IgD-negative memory B cell (primary cell): ENCODE measurements at regions not wholly inside any gene's neighbourhood (a gene's known extent, or its start where the extent isn't known, plus 50 kb on each side); places are given as distances from the start of the nearest gene placed in this dataset.

Experiments used
- H3K27ac Mint-ChIP-seq, 3 donors: one replicate each; pipeline ENCODE4 v1.8.0; 2020 to 2022; ENCODE audit warnings: mild to moderate bottlenecking in 3 of 3, mixed read lengths in 3 of 3, moderate library complexity in 1 of 3
- H3K27me3 Mint-ChIP-seq: one replicate; pipeline ENCODE4 v1.8.0; 2021; ENCODE audit warnings: mixed read lengths
- H3K36me3 Mint-ChIP-seq: one replicate; pipeline ENCODE4 v1.8.0; 2020; ENCODE audit warnings: mild to moderate bottlenecking, mixed read lengths
- H3K4me1 Mint-ChIP-seq, 3 donors: one replicate each; pipeline ENCODE4 v1.8.0; 2020 to 2022; ENCODE audit warnings: mixed read lengths in 3 of 3, mild to moderate bottlenecking in 1 of 3
- H3K4me3 Mint-ChIP-seq, 4 donors: one replicate each; pipeline ENCODE4 v1.8.0; 2020 to 2022; ENCODE audit warnings: mild to moderate bottlenecking in 4 of 4, mixed read lengths in 4 of 4, moderate library complexity in 3 of 4
- H3K9me3 Mint-ChIP-seq, 3 donors: one replicate each; pipeline ENCODE4 v1.8.0; 2020 to 2021; ENCODE audit warnings: mixed read lengths in 3 of 3, mild to moderate bottlenecking in 1 of 3

- Mint-ChIP-seq H3K27me3 (no peaks in the 10 kb centered on the region), H3K4me3 (no peak overlapping the region), H3K4me1 (no peaks in the 10 kb centered on the region), H3K9me3 (peaks cover 9 to 29% (median 14%) of the 10 kb centered on the region in 3 donors), H3K27ac (peak overlapping the region in 1 of 3 donors; percentile 21), H3K36me3 (peaks cover 2% of the 10 kb centered on the region)
These were observed 168.8 kb downstream of the CXCL12 start for GRCh38 chr10:44216073-44216472.

- no peak overlapping the region for H3K4me3 Mint-ChIP-seq
These were observed 175.1 kb downstream of the CXCL12 start for GRCh38 chr10:44209811-44210210.

GRCh38 chr10:44207160-44207559 lies 177.7 kb downstream of the CXCL12 start:
- Mint-ChIP-seq H3K9me3 (peaks cover 0 to 4% (median 3%) of the 10 kb centered on the region in 3 donors), H3K36me3 (no peaks in the 10 kb centered on the region), H3K27me3 (peaks cover 2% of the 10 kb centered on the region), H3K27ac (no peak overlapping the region), H3K4me1 (no peaks in the 10 kb centered on the region), H3K4me3 (no peak overlapping the region)

More at GRCh38 chr10:44209811-44210210, 175.1 kb downstream of the CXCL12 start:
- H3K4me1 Mint-ChIP-seq, result no peaks in the 10 kb centered on the region
- peaks cover 2% of the 10 kb centered on the region for H3K36me3 Mint-ChIP-seq
- no peak overlapping the region for H3K27ac Mint-ChIP-seq
- H3K9me3 Mint-ChIP-seq, result peaks cover 5 to 12% (median 7%) of the 10 kb centered on the region in 3 donors
- H3K27me3 Mint-ChIP-seq, result peaks cover 2% of the 10 kb centered on the region

- Mint-ChIP-seq H3K27ac (peak overlapping the region in 1 of 3 donors; percentile 27), H3K4me3 (no peak overlapping the region), H3K9me3 (peaks cover 0 to 4% (median 4%) of the 10 kb centered on the region in 3 donors), H3K4me1 (no peaks in the 10 kb centered on the region), H3K27me3 (peaks cover 2% of the 10 kb centered on the region), H3K36me3 (no peaks in the 10 kb centered on the region)
These were observed 178.6 kb downstream of the CXCL12 start for GRCh38 chr10:44206127-44206818.

- H3K9me3 Mint-ChIP-seq, result peaks cover 0 to 4% (median 4%) of the 10 kb centered on the region in 3 donors
- H3K4me3 Mint-ChIP-seq, result no peak overlapping the region
- H3K36me3 Mint-ChIP-seq, result no peaks in the 10 kb centered on the region
- H3K4me1 Mint-ChIP-seq, result no peaks in the 10 kb centered on the region
- peaks cover 2% of the 10 kb centered on the region for H3K27me3 Mint-ChIP-seq
- no peak overlapping the region for H3K27ac Mint-ChIP-seq
These were observed 179.8 kb downstream of the CXCL12 start for GRCh38 chr10:44205067-44205466.

GRCh38 chr10:44203535-44203934 lies 181.4 kb downstream of the CXCL12 start:
- Mint-ChIP-seq H3K27ac (no peak overlapping the region), H3K4me3 (no peak overlapping the region), H3K27me3 (no peaks in the 10 kb centered on the region), H3K36me3 (no peaks in the 10 kb centered on the region), H3K4me1 (no peaks in the 10 kb centered on the region), H3K9me3 (peaks cover 0 to 4% (median 4%) of the 10 kb centered on the region in 3 donors)

- Mint-ChIP-seq H3K9me3 (peaks cover 0 to 4% (median 4%) of the 10 kb centered on the region in 3 donors), H3K27me3 (no peaks in the 10 kb centered on the region), H3K4me3 (no peak overlapping the region), H3K36me3 (no peaks in the 10 kb centered on the region), H3K4me1 (no peaks in the 10 kb centered on the region), H3K27ac (no peak overlapping the region)
These were observed 181.9 kb downstream of the CXCL12 start for GRCh38 chr10:44202952-44203351.

- Mint-ChIP-seq H3K4me1 (no peaks in the 10 kb centered on the region), H3K9me3 (peaks cover 0 to 5% (median 4%) of the 10 kb centered on the region in 3 donors), H3K27ac (no peak overlapping the region), H3K36me3 (no peaks in the 10 kb centered on the region), H3K27me3 (no peaks in the 10 kb centered on the region), H3K4me3 (no peak overlapping the region)
These were observed 183.2 kb downstream of the CXCL12 start for GRCh38 chr10:44201656-44202055.

- H3K4me3 Mint-ChIP-seq, result no peak overlapping the region
- H3K9me3 Mint-ChIP-seq, result peaks cover 0 to 6% (median 4%) of the 10 kb centered on the region in 3 donors
- H3K27ac Mint-ChIP-seq, result no peak overlapping the region
- no peaks in the 10 kb centered on the region for H3K36me3 Mint-ChIP-seq
- no peaks in the 10 kb centered on the region for H3K4me1 Mint-ChIP-seq
- no peaks in the 10 kb centered on the region for H3K27me3 Mint-ChIP-seq
These were observed 183.9 kb downstream of the CXCL12 start for GRCh38 chr10:44201011-44201410.

- Mint-ChIP-seq H3K4me1 (no peaks in the 10 kb centered on the region), H3K36me3 (no peaks in the 10 kb centered on the region), H3K27ac (no peak overlapping the region), H3K27me3 (no peaks in the 10 kb centered on the region), H3K4me3 (no peak overlapping the region), H3K9me3 (peaks cover 0 to 4% (median 4%) of the 10 kb centered on the region in 3 donors)
These were observed 184.8 kb downstream of the CXCL12 start for GRCh38 chr10:44199991-44200655.

- Mint-ChIP-seq H3K4me1 (no peaks in the 10 kb centered on the region), H3K36me3 (no peaks in the 10 kb centered on the region), H3K4me3 (no peak overlapping the region), H3K27me3 (no peaks in the 10 kb centered on the region), H3K27ac (no peak overlapping the region), H3K9me3 (peaks cover 0 to 4% (median 3%) of the 10 kb centered on the region in 3 donors)
These were observed 185.6 kb downstream of the CXCL12 start for GRCh38 chr10:44199267-44199666.

- Mint-ChIP-seq H3K27me3 (no peaks in the 10 kb centered on the region), H3K27ac (no peak overlapping the region), H3K36me3 (no peaks in the 10 kb centered on the region), H3K4me1 (no peaks in the 10 kb centered on the region), H3K4me3 (no peak overlapping the region), H3K9me3 (peaks cover 0 to 4% (median 3%) of the 10 kb centered on the region in 3 donors)
These were observed 186.2 kb downstream of the CXCL12 start for GRCh38 chr10:44198780-44199097.

- H3K9me3 Mint-ChIP-seq, result peaks cover 0 to 4% (median 3%) of the 10 kb centered on the region in 3 donors
- no peak overlapping the region for H3K27ac Mint-ChIP-seq
- H3K27me3 Mint-ChIP-seq, result no peaks in the 10 kb centered on the region
- H3K36me3 Mint-ChIP-seq, result no peaks in the 10 kb centered on the region
- no peak overlapping the region for H3K4me3 Mint-ChIP-seq
- no peaks in the 10 kb centered on the region for H3K4me1 Mint-ChIP-seq
These were observed 186.7 kb downstream of the CXCL12 start for GRCh38 chr10:44198096-44198779.

- no peaks in the 10 kb centered on the region for H3K27me3 Mint-ChIP-seq
- H3K9me3 Mint-ChIP-seq, result peaks cover 0 to 4% (median 3%) of the 10 kb centered on the region in 3 donors
- H3K27ac Mint-ChIP-seq, result no peak overlapping the region
- H3K4me1 Mint-ChIP-seq, result no peaks in the 10 kb centered on the region
- H3K36me3 Mint-ChIP-seq, result no peaks in the 10 kb centered on the region
- no peak overlapping the region for H3K4me3 Mint-ChIP-seq
These were observed 187.3 kb downstream of the CXCL12 start for GRCh38 chr10:44197646-44198045.

GRCh38 chr10:44196336-44196735 lies 188.6 kb downstream of the CXCL12 start:
- H3K4me3 Mint-ChIP-seq, result no peak overlapping the region
- no peaks in the 10 kb centered on the region for H3K27me3 Mint-ChIP-seq
- H3K27ac Mint-ChIP-seq, result no peak overlapping the region
- H3K9me3 Mint-ChIP-seq, result peaks cover 0 to 2% (median 1%) of the 10 kb centered on the region in 3 donors
- H3K36me3 Mint-ChIP-seq, result no peaks in the 10 kb centered on the region
- H3K4me1 Mint-ChIP-seq, result no peaks in the 10 kb centered on the region
